Esophagus muscularis mucosa (tissue), 4 donors: ENCODE measurements at regions not wholly inside any gene's neighbourhood (a gene's known extent, or its start where the extent isn't known, plus 50 kb on each side); places are given as distances from the start of the nearest gene placed in this dataset.
A peak's percentile ranks its signal among the peaks of the same experiment; 100 is the strongest.

Experiments used
- DNase-seq: peaks from one replicate; pipeline ENCODE4 v3.0.0-alpha.2; 2017; ENCODE audit errors: extremely low spot score
- H3K27ac ChIP-seq, 4 donors: fragments of 200-600 bp; sonication (generic); replicated peaks in 1 of 4; 1 replicate in 3 of 4; 2 replicates in 1 of 4; pipeline ENCODE4 v1.5.1; 2016 to 2019; ENCODE audit warnings: mild to moderate bottlenecking in 1 of 4
- H3K27me3 ChIP-seq, 4 donors: fragments of 200-600 bp; sonication (generic); one replicate each; pipeline versions ENCODE4 v1.5.1 to v1.6.0; 2016 to 2019
- H3K36me3 ChIP-seq, 4 donors: fragments of 200-600 bp; sonication (generic); one replicate each; pipeline ENCODE4 v1.5.1; 2016 to 2019
- H3K4me1 ChIP-seq, 4 donors: fragments of 200-600 bp; sonication (generic); one replicate each; pipeline ENCODE4 v1.5.1; 2016 to 2019
- H3K4me3 ChIP-seq, 4 donors: fragments of 200-600 bp; sonication (generic); 1 replicate in 2 of 4; 2 replicates in 2 of 4; pipeline ENCODE4 v1.5.1; 2016 to 2019; ENCODE audit warnings: mild to moderate bottlenecking in 4 of 4, moderate library complexity in 1 of 4
- H3K9me3 ChIP-seq, 4 donors: fragments of 200-600 bp; sonication (generic); 1 replicate in 3 of 4; 2 replicates in 1 of 4; pipeline ENCODE4 v1.5.1; 2016 to 2019
- EP300 ChIP-seq: sonication (generic); formaldehyde crosslinking; IDR thresholded peaks from one replicate; pipeline ENCODE4 v1.6.1; 2017; ENCODE audit warnings: antibody characterized with exemption
- POLR2A ChIP-seq: fragments of 450-650 bp; IDR thresholded peaks from one replicate; pipeline ENCODE4 v1.6.1; 2017; ENCODE audit warnings: antibody characterized with exemption, moderate library complexity, mild to moderate bottlenecking, low read depth
- POLR2AphosphoS5 ChIP-seq, 2 donors: sonication (generic); formaldehyde crosslinking; IDR thresholded peaks; one replicate each; pipeline ENCODE4 v1.6.1; 2017; ENCODE audit warnings: antibody characterized with exemption in 2 of 2
- WGBS: methylation state at CpG from one replicate; pipeline ENCODE4 v1.1.5; 2018; 5-methylcytosine and 5-hydroxymethylcytosine counted together
- intact Hi-C: fragments of 100-400 bp; cut with DNase I; formaldehyde crosslinking; loops from one replicate; pipeline ENCODE4 v1.15.1; 2023
- TF ChIP-seq, protein P1 (sequence below), 3 experiments: fragments of 200-600 bp in 2 of 3; fragments of 450-650 bp in 1 of 3; sonication (generic) in 2 of 3; IDR thresholded peaks; one replicate each; pipeline ENCODE4 v1.5.1; 2017 to 2019; ENCODE audit warnings: antibody characterized with exemption in 3 of 3, mild to moderate bottlenecking in 2 of 3, moderate library complexity in 1 of 3

DNA sequence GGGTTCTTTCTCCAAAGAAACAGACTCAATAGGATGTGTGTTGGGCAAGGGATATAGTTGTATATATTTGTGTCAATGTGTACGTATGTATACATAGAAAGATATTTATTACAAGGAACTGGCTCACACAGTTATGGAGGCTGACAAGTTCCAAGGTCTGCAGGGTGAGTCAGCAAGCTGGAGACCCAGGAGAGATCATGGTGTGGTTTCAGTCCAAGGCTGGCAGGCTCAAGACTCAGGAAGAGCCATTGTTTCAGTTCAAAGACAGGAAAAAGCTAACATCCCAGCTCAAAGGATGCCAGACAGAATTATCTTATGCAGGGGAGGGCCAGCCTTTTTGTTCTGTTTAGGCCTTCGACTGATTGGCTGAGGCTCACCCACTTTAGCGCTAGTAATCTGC lies 89.9 kb upstream of the RALGAPA2 start:
- TF ChIP-seq POLR2A (no peak), POLR2AphosphoS5 (IDR thresholded peaks at IDR 0.05) (peak in 1 of 2 donors; percentile 24)
- Histone ChIP-seq H3K36me3 (no peaks in the 10 kb centered on the region), H3K27ac (no peak overlapping the region), H3K9me3 (no peaks in the 10 kb centered on the region), H3K27me3 (no peaks in the 10 kb centered on the region), H3K4me3 (no peak overlapping the region), H3K4me1 (no peaks in the 10 kb centered on the region)
- intact Hi-C loops: no loop called here
- no peak for DNase-seq
- WGBS: 83% methylated on average over 3 of the region's 3 CpGs

DNA sequence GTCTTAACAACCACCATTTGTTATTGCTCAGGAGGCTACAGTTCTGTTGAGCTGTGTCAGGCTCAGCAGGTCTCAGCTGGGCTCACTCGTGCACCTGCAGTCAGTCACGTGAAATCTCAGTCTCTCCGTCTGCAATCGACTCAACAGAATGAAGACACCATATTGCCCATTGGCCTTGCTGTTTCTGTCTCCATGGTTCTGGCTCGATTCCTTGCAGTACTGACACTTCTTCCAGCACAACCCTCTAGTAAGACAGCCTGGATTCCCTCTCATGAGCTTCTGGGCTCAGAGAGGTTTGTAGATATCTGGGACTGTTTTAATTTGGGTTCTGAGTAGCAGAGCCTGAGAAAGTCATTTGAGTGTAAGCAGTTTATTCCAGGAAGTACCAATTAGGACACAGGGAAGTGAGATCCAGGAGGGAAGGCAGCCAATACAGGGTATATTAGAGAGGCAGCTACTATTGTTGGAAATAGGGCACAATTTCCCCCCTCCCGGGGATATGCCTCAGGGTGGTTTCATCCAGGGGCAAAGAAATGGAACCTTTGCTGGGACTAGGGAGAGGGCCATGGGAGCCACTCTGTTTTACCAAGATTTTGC lies 87.4 kb upstream of the RALGAPA2 start:
- Histone ChIP-seq H3K9me3 (no peaks in the 10 kb centered on the region), H3K27me3 (peaks cover 0 to 5% (median 0%) of the 10 kb centered on the region in 4 donors), H3K4me3 (no peak overlapping the region), H3K27ac (no peak overlapping the region), H3K36me3 (no peaks in the 10 kb centered on the region), H3K4me1 (no peaks in the 10 kb centered on the region)
- intact Hi-C loops: no loop called here
- 88% methylated on average over 6 of the region's 6 CpGs for WGBS
- no peak for DNase-seq
- TF ChIP-seq POLR2AphosphoS5 (IDR thresholded peaks at IDR 0.05) (no peak), POLR2A (no peak), EP300 (no peak)
- TF ChIP-seq, protein P1, sequence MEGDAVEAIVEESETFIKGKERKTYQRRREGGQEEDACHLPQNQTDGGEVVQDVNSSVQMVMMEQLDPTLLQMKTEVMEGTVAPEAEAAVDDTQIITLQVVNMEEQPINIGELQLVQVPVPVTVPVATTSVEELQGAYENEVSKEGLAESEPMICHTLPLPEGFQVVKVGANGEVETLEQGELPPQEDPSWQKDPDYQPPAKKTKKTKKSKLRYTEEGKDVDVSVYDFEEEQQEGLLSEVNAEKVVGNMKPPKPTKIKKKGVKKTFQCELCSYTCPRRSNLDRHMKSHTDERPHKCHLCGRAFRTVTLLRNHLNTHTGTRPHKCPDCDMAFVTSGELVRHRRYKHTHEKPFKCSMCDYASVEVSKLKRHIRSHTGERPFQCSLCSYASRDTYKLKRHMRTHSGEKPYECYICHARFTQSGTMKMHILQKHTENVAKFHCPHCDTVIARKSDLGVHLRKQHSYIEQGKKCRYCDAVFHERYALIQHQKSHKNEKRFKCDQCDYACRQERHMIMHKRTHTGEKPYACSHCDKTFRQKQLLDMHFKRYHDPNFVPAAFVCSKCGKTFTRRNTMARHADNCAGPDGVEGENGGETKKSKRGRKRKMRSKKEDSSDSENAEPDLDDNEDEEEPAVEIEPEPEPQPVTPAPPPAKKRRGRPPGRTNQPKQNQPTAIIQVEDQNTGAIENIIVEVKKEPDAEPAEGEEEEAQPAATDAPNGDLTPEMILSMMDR (IDR thresholded peaks at IDR 0.05): no peak

DNA sequence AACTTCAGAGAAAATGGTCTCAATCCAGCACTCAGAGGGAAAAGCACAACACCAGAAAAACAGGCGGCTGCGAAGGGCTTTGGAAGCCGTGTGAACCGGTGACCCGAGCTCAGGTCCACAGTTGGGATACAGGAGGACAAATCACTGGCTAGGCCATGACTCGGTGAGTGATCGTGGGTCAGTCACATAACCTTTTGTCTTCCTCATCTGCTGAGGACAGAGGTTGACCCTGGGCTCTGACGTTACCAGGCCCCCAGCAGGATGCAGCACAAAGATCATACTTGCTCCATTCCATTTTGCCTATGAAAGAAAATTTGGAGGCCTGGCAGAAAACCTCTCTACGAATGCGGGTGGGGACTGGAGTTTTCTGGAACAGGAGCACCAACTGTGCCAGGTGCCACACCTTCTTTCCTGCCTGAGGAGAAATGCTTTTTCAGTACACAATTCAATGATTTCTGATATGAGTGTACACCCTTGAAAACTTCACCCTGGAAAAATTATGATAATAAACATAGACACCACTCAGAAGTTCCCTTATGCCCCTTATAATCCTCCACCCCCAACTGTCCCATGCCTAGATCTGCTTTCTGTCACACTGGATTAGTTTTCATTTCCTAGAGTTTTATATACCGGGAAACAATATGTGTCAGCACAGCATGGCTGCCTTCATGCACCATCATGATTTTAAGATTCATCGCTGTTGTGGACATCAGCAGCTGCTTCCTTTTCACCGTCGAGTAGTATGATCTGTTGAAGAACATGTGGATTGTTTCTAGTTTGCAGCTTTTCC lies 85.3 kb upstream of the RALGAPA2 start:
- intact Hi-C loops: no loop called here
- H3K27me3 ChIP-seq: peaks cover 0 to 12% (median 0%) of the 10 kb centered on the region in 4 donors
- H3K36me3 ChIP-seq: no peaks in the 10 kb centered on the region
- no peak overlapping the region for H3K4me3 ChIP-seq
- H3K27ac ChIP-seq: no peak overlapping the region
- H3K9me3 ChIP-seq: no peaks in the 10 kb centered on the region
- WGBS: 66% methylated on average over 14 of the region's 14 CpGs
- TF ChIP-seq POLR2AphosphoS5 (IDR thresholded peaks at IDR 0.05): no peak
- TF ChIP-seq, protein P1 (IDR thresholded peaks at IDR 0.05): no peak
- no peak for TF ChIP-seq EP300
- no peak for TF ChIP-seq POLR2A
- no peaks in the 10 kb centered on the region for H3K4me1 ChIP-seq
- DNase-seq: no peak

DNA sequence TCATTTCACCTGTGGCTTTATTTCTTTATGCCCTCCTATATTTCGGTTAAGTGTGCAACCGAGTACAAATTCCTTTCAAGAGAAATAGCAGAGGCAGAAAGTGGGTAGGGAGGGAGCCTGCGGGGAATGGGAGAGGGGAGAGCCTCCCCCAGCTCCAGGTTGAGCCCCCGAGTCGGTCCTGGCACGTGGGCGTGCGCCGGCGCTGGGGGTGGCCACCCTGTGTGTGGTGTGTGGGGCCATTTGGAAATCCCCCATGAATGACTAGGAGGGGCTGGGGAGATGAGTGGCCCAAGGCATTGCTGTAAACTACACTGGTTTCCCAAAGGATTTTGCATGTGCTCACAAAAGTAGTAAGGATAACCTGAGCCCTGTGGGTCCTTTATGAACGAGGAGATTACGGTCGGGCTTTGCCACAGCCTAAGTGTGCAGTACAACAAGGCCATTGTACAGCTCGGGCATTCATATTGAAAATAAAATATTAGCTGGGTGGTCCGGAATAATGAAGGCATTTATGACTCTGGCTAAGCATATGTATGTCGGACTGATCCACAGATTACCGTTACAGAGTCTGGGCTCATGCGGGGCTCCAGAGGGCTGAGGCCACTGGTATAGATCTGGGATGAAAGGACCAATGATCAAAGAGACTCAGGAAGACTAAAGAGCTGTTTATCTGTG lies 84.5 kb upstream of the RALGAPA2 start:
- H3K9me3 ChIP-seq: no peaks in the 10 kb centered on the region
- H3K36me3 ChIP-seq: no peaks in the 10 kb centered on the region
- no peaks in the 10 kb centered on the region for H3K4me1 ChIP-seq
- intact Hi-C loops: no loop called here
- TF ChIP-seq EP300 (no peak), POLR2AphosphoS5 (IDR thresholded peaks at IDR 0.05) (no peak), POLR2A (no peak)
- TF ChIP-seq, protein P1 (IDR thresholded peaks at IDR 0.05): no peak
- H3K27ac ChIP-seq: no peak overlapping the region
- no peak for DNase-seq
- no peak overlapping the region for H3K4me3 ChIP-seq
- 90% methylated on average over 17 of the region's 18 CpGs for WGBS
- H3K27me3 ChIP-seq: peaks cover 0 to 16% (median 0%) of the 10 kb centered on the region in 4 donors

DNA sequence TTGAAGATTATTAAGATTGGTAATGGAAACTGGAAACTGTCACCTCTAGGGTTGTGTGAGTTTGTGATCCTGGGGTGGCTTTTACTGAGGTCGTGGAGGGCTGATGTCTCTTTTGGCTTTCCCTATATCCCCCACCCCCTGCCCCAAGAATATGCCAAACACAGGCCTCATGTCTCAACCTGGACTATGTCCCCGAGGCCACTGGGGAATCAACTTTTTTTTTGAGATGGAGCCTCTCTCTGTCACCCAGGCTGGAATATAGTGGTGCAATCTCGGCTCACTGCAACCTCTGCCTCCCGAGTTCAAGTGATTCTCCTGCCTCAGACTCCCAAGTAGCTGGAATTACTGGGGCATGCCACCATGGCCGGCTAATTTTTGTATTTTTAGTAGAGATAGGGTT lies 83.3 kb upstream of the RALGAPA2 start:
- WGBS: 69% methylated on average over 5 of the region's 5 CpGs
- Histone ChIP-seq H3K9me3 (no peaks in the 10 kb centered on the region), H3K27ac (no peak overlapping the region), H3K27me3 (peaks cover 0 to 20% (median 0%) of the 10 kb centered on the region in 4 donors), H3K4me1 (no peaks in the 10 kb centered on the region), H3K36me3 (no peaks in the 10 kb centered on the region), H3K4me3 (no peak overlapping the region)
- no peak for TF ChIP-seq POLR2AphosphoS5 (IDR thresholded peaks at IDR 0.05)
- TF ChIP-seq POLR2A: no peak
- TF ChIP-seq EP300: no peak
- TF ChIP-seq, protein P1 (IDR thresholded peaks at IDR 0.05): no peak
- DNase-seq: no peak
- intact Hi-C loops: no loop called here
